ENCODE measurements at regions not wholly inside any gene's neighbourhood (a gene's known extent, or its start where the extent isn't known, plus 50 kb on each side); places are given as distances from the start of the nearest gene placed in this dataset.

- in situ Hi-C loops (cut with HindIII; ENCODE audit: low pct_unique_long_range_greater_than_20kb, low sequenced_read_pairs) = no loop called here
- H3K27ac ChIP-seq (ENCODE audit: low read length) = no peak overlapping the region
- POLR2A ChIA-PET = no interaction called here
Measured at GRCh38 chr10:4532467-4532866, 293.5 kb upstream of the AKR1E2 start.

DNA sequence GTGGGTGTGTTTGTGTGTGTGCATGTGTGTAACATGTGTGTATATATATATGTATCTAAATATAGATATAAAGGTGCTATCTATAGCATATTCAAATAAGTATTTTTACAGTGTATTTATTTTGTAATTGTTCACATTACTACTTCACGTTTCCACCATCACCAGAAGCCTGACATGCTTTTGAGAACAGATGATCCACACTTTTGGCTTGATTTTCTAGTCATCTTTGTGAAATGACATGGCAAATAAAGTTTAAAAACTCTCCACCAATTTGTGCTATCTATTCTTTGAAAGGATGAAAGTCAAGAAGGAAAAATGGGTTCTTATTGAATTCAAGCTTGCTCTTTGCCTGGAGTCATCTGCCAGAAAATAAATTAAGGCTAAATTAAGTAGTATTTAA is 294.0 kb upstream of the AKR1E2 start:
- ChIA-PET POLR2A (no interaction called here), CTCF (no interaction called here)
- Histone ChIP-seq H3K27ac (ENCODE audit: low read length) (no peak overlapping the region), H3K4me3 (ENCODE audit: low read depth in 2 of 2, low read length in 2 of 2) (no peak overlapping the region), H3K27me3 (ENCODE audit: control insufficient read depth, insufficient read depth, low read length) (no peaks in the 10 kb centered on the region), H3K4me1 (ENCODE audit: control insufficient read depth, insufficient read depth, low read length) (no peaks in the 10 kb centered on the region; the same call in 1 of the 2 replicates), H3K9me3 (ENCODE audit: control insufficient read depth, insufficient read depth, low read depth, low read length) (peaks cover 13% of the 10 kb centered on the region; the same call in 1 of the 2 replicates), H3K36me3 (ENCODE audit: control insufficient read depth, insufficient read depth, low read length) (no peaks in the 10 kb centered on the region)
- DNase-seq (ENCODE audit: low read depth, low spot score) (no peak), ATAC-seq (no peak)
- intact Hi-C loops (cut with micrococcal nuclease; ENCODE audit: unreplicated experiment) = no loop called here
- in situ Hi-C loops (cut with HindIII; ENCODE audit: low pct_unique_long_range_greater_than_20kb, low sequenced_read_pairs) = no loop called here
- no TSS peak for BruUV-seq (replicated peaks)
- TF ChIP-seq POLR2AphosphoS5 (IDR thresholded peaks at IDR 0.05; ENCODE audit: low read depth, low read length) = no peak
- TF ChIP-seq, protein P1, sequence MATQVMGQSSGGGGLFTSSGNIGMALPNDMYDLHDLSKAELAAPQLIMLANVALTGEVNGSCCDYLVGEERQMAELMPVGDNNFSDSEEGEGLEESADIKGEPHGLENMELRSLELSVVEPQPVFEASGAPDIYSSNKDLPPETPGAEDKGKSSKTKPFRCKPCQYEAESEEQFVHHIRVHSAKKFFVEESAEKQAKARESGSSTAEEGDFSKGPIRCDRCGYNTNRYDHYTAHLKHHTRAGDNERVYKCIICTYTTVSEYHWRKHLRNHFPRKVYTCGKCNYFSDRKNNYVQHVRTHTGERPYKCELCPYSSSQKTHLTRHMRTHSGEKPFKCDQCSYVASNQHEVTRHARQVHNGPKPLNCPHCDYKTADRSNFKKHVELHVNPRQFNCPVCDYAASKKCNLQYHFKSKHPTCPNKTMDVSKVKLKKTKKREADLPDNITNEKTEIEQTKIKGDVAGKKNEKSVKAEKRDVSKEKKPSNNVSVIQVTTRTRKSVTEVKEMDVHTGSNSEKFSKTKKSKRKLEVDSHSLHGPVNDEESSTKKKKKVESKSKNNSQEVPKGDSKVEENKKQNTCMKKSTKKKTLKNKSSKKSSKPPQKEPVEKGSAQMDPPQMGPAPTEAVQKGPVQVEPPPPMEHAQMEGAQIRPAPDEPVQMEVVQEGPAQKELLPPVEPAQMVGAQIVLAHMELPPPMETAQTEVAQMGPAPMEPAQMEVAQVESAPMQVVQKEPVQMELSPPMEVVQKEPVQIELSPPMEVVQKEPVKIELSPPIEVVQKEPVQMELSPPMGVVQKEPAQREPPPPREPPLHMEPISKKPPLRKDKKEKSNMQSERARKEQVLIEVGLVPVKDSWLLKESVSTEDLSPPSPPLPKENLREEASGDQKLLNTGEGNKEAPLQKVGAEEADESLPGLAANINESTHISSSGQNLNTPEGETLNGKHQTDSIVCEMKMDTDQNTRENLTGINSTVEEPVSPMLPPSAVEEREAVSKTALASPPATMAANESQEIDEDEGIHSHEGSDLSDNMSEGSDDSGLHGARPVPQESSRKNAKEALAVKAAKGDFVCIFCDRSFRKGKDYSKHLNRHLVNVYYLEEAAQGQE (IDR thresholded peaks at IDR 0.05; ENCODE audit: insufficient read depth in 1 of 2, low read depth in 2 of 2, low read length in 1 of 2) = no peak
- TF ChIP-seq, protein P2, sequence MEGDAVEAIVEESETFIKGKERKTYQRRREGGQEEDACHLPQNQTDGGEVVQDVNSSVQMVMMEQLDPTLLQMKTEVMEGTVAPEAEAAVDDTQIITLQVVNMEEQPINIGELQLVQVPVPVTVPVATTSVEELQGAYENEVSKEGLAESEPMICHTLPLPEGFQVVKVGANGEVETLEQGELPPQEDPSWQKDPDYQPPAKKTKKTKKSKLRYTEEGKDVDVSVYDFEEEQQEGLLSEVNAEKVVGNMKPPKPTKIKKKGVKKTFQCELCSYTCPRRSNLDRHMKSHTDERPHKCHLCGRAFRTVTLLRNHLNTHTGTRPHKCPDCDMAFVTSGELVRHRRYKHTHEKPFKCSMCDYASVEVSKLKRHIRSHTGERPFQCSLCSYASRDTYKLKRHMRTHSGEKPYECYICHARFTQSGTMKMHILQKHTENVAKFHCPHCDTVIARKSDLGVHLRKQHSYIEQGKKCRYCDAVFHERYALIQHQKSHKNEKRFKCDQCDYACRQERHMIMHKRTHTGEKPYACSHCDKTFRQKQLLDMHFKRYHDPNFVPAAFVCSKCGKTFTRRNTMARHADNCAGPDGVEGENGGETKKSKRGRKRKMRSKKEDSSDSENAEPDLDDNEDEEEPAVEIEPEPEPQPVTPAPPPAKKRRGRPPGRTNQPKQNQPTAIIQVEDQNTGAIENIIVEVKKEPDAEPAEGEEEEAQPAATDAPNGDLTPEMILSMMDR (IDR thresholded peaks at IDR 0.05) = no peak
- TF ChIP-seq SIN3A (IDR thresholded peaks at IDR 0.05; ENCODE audit: borderline replicate concordance, insufficient read depth, low read depth, low read length) = no peak
- no peak for TF ChIP-seq TCF7L2 (IDR thresholded peaks at IDR 0.05; ENCODE audit: low read depth, low read length)

More at GRCh38 chr10:4532467-4532866, 293.5 kb upstream of the AKR1E2 start:
- H3K36me3 ChIP-seq (ENCODE audit: control insufficient read depth, insufficient read depth, low read length) = no peaks in the 10 kb centered on the region
- TF ChIP-seq POLR2AphosphoS5 (IDR thresholded peaks at IDR 0.05; ENCODE audit: low read depth, low read length) = no peak
- TF ChIP-seq, protein P2 (IDR thresholded peaks at IDR 0.05) = no peak
- CTCF ChIA-PET = no interaction called here
- peaks cover 13% of the 10 kb centered on the region; the same call in 1 of the 2 replicates for H3K9me3 ChIP-seq (ENCODE audit: control insufficient read depth, insufficient read depth, low read depth, low read length)
- ATAC-seq (no peak), DNase-seq (ENCODE audit: low read depth, low spot score) (no peak)
- H3K4me1 ChIP-seq (ENCODE audit: control insufficient read depth, insufficient read depth, low read length) = no peaks in the 10 kb centered on the region; the same call in 1 of the 2 replicates
- H3K27me3 ChIP-seq (ENCODE audit: control insufficient read depth, insufficient read depth, low read length) = no peaks in the 10 kb centered on the region
- BruUV-seq (replicated peaks) = no TSS peak
- intact Hi-C loops (cut with micrococcal nuclease; ENCODE audit: unreplicated experiment) = no loop called here
- no peak overlapping the region for H3K4me3 ChIP-seq (ENCODE audit: low read depth in 2 of 2, low read length in 2 of 2)

Data from Panc1 (cell line).